A673 (cell line): ENCODE measurements at regions not wholly inside any gene's neighbourhood (a gene's known extent, or its start where the extent isn't known, plus 50 kb on each side); places are given as distances from the start of the nearest gene placed in this dataset.

Source experiments
- BruUV-seq: library from RNA; stranded (reverse); fragments of 400-500 nt; replicated peaks from 2 replicates; lab custom pipeline; 2021; lab: Mats Ljungman, UMichigan
- CTCF ChIA-PET: fragments of 300-600 bp; sonication (Branson Sonifier 250); formaldehyde crosslinking; loops from one replicate; lab custom pipeline; 2022; ENCODE audit warnings: antibody characterized with exemption; lab: Charles Lee
- POLR2A ChIA-PET: fragments of 300-600 bp; sonication (Branson Sonifier 250); formaldehyde crosslinking; loops from one replicate; lab custom pipeline; 2022; ENCODE audit warnings: antibody characterized with exemption; ENCODE audit not compliant: low non-redundant PET; lab: Charles Lee
- DNase-seq: peaks from one replicate; pipeline ENCODE4 v3.0.0-alpha.2; 2015; ENCODE audit warnings: low spot score
- H3K27ac ChIP-seq: fragments of 200-600 bp; sonication (generic); 2 replicates; pipeline ENCODE4 v1.5.1; 2016; ENCODE audit warnings: mixed run types, low read depth, mild to moderate bottlenecking, mixed read lengths, antibody characterized with exemption, low read length; ENCODE audit not compliant: poor library complexity, severe bottlenecking
- H3K27me3 ChIP-seq: fragments of 200-600 bp; sonication (generic); replicated peaks from 2 replicates; pipeline ENCODE4 v1.6.1; 2017; ENCODE audit warnings: mixed run types, low read depth, mild to moderate bottlenecking, mixed read lengths, antibody characterized with exemption, low read length; ENCODE audit not compliant: insufficient read depth, poor library complexity
- H3K36me3 ChIP-seq: fragments of 200-600 bp; sonication (generic); 2 replicates; pipeline ENCODE4 v1.6.1; 2016; ENCODE audit warnings: mixed run types, mild to moderate bottlenecking, mixed read lengths, antibody characterized with exemption, low read length; ENCODE audit not compliant: insufficient read depth, poor library complexity, severe bottlenecking
- H3K4me1 ChIP-seq: fragments of 200-600 bp; sonication (generic); 2 replicates; pipeline ENCODE4 v1.6.1; 2017; ENCODE audit warnings: mixed run types, mild to moderate bottlenecking, mixed read lengths, antibody characterized with exemption, low read length; ENCODE audit not compliant: insufficient read depth, poor library complexity, severe bottlenecking
- H3K4me3 ChIP-seq: fragments of 200-600 bp; sonication (generic); 2 replicates; pipeline ENCODE4 v1.5.1; 2016; ENCODE audit warnings: low read depth, mixed run types, mild to moderate bottlenecking, mixed read lengths, low read length; ENCODE audit not compliant: poor library complexity, severe bottlenecking
- H3K9me3 ChIP-seq: fragments of 200-600 bp; sonication (generic); 2 replicates; pipeline ENCODE4 v1.6.1; 2016; ENCODE audit warnings: mixed run types, low read depth, mild to moderate bottlenecking, mixed read lengths, antibody characterized with exemption, low read length; ENCODE audit not compliant: poor library complexity, severe bottlenecking
- CTCF ChIP-seq: fragments of 300-800, 200-600 bp; sonication (generic); conservative IDR thresholded peaks from 2 replicates; pipeline ENCODE4 v1.5.1; 2017; ENCODE audit warnings: low read depth, mild to moderate bottlenecking, antibody characterized with exemption, low read length, moderate library complexity, mixed read lengths
- EZH2 ChIP-seq: fragments of 200-600 bp; sonication (generic); IDR thresholded peaks from 2 replicates; pipeline ENCODE4 v1.6.1; 2017; ENCODE audit warnings: borderline replicate concordance, low read depth, mild to moderate bottlenecking, mixed read lengths, antibody characterized with exemption, low read length; ENCODE audit not compliant: poor library complexity, severe bottlenecking
- intact Hi-C: fragments of 100-400 bp; cut with micrococcal nuclease; formaldehyde crosslinking; loops from one replicate; pipeline ENCODE4 v1.10.0; 2022; ENCODE audit not compliant: unreplicated experiment

GRCh38 chr6:137589067-137589848 is 95.1 kb upstream of the OLIG3 start:
- ChIA-PET CTCF (interaction anchor here (0.5 to 1.0 kb wide), 2 partner anchors 25 to 329 kb away, joined by 3 to 5 read pairs; no protein-coding TSS in a partner anchor), POLR2A (no interaction called here)
- peak; percentile 76 for DNase-seq
- peaks cover 5% of the 10 kb centered on the region for H3K9me3 ChIP-seq
- TF ChIP-seq CTCF: peak; percentile 58
- TF ChIP-seq EZH2: no peak
- no peak overlapping the region for H3K27ac ChIP-seq
- H3K27me3 ChIP-seq: no peaks in the 10 kb centered on the region
- H3K36me3 ChIP-seq: no peaks in the 10 kb centered on the region
- intact Hi-C loops: loop anchor here (5.0 kb wide), 1 partner anchor 247 kb away; no protein-coding TSS in a partner anchor
- no TSS peak for BruUV-seq
- no peak overlapping the region for H3K4me3 ChIP-seq
- no peaks in the 10 kb centered on the region for H3K4me1 ChIP-seq

- Histone ChIP-seq H3K36me3 (no peaks in the 10 kb centered on the region), H3K9me3 (peaks cover 5% of the 10 kb centered on the region), H3K4me3 (no peak overlapping the region), H3K27ac (no peak overlapping the region), H3K4me1 (no peaks in the 10 kb centered on the region), H3K27me3 (no peaks in the 10 kb centered on the region)
- DNase-seq: no peak
- ChIA-PET CTCF (no interaction called here), POLR2A (no interaction called here)
- no TSS peak for BruUV-seq
- intact Hi-C loops: no loop called here
- TF ChIP-seq CTCF (no peak), EZH2 (no peak)
Observed at GRCh38 chr6:137590684-137591083, 96.5 kb upstream of the OLIG3 start.

GRCh38 chr6:137601471-137601870 is 107.3 kb upstream of the OLIG3 start:
- Histone ChIP-seq H3K27ac (no peak overlapping the region), H3K27me3 (peaks cover 9% of the 10 kb centered on the region), H3K4me1 (no peaks in the 10 kb centered on the region), H3K9me3 (no peaks in the 10 kb centered on the region), H3K4me3 (no peak overlapping the region), H3K36me3 (no peaks in the 10 kb centered on the region)
- TF ChIP-seq CTCF: no peak
- no peak for TF ChIP-seq EZH2
- CTCF ChIA-PET: no interaction called here
- no TSS peak for BruUV-seq
- POLR2A ChIA-PET: no interaction called here
- intact Hi-C loops: no loop called here
- no peak for DNase-seq
